ENCODE measurements at regions not wholly inside any gene's neighbourhood (a gene's known extent, or its start where the extent isn't known, plus 50 kb on each side); places are given as distances from the start of the nearest gene placed in this dataset.

DNA sequence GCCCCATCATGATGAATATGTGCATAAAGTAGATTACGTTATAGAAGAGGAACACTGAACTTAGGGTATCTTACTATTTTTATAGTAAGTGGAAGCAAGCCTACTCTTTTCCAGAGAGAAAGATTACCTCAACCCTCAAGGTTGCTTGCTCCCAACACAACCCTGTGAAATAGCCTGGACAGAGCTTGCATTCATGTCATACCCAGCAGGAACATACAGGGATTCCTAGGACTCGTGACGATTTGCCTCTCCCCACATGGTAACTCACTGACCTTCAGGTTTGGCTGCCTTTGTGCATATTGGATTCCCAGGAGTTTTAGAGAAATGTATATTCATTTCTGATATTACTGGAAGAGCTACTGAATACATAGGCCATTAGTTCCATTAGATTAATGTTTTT, 80.5 kb downstream of the BLTP1 start:
- TF ChIP-seq, protein P1, sequence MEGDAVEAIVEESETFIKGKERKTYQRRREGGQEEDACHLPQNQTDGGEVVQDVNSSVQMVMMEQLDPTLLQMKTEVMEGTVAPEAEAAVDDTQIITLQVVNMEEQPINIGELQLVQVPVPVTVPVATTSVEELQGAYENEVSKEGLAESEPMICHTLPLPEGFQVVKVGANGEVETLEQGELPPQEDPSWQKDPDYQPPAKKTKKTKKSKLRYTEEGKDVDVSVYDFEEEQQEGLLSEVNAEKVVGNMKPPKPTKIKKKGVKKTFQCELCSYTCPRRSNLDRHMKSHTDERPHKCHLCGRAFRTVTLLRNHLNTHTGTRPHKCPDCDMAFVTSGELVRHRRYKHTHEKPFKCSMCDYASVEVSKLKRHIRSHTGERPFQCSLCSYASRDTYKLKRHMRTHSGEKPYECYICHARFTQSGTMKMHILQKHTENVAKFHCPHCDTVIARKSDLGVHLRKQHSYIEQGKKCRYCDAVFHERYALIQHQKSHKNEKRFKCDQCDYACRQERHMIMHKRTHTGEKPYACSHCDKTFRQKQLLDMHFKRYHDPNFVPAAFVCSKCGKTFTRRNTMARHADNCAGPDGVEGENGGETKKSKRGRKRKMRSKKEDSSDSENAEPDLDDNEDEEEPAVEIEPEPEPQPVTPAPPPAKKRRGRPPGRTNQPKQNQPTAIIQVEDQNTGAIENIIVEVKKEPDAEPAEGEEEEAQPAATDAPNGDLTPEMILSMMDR (conservative IDR thresholded peaks at IDR 0.05), result no peak
- TF ChIP-seq ZFX (IDR thresholded peaks at IDR 0.05), result no peak

Data from C4-2B (cell line).